RWPE1 (cell line): ENCODE measurements at regions not wholly inside any gene's neighbourhood (a gene's known extent, or its start where the extent isn't known, plus 50 kb on each side); places are given as distances from the start of the nearest gene placed in this dataset.

Source experiments
- CTCF ChIA-PET: fragments of 350-600 bp; sonication (Branson Sonifier 250); formaldehyde crosslinking; extraction: SDS; loops from one replicate; lab custom pipeline; 2021; lab: Yijun Ruan, JAX
- POLR2A ChIA-PET: fragments of 400-600 bp; formaldehyde crosslinking; extraction: SDS; loops from one replicate; lab custom pipeline; 2020; ENCODE audit warnings: antibody characterized with exemption; ENCODE audit not compliant: low non-redundant PET; lab: Yijun Ruan, JAX
- DNase-seq: peaks from one replicate; pipeline ENCODE4 v3.0.0; 2012; ENCODE audit warnings: low spot score
- H3K27ac ChIP-seq: fragments of 450-650 bp; 2 replicates; pipeline ENCODE4 v1.5.1; 2017
- TF ChIP-seq, protein P1 (sequence below): fragments of 450-650 bp; conservative IDR thresholded peaks from 2 replicates; pipeline ENCODE4 v1.5.1; 2017; ENCODE audit warnings: low read depth, mild to moderate bottlenecking

DNA sequence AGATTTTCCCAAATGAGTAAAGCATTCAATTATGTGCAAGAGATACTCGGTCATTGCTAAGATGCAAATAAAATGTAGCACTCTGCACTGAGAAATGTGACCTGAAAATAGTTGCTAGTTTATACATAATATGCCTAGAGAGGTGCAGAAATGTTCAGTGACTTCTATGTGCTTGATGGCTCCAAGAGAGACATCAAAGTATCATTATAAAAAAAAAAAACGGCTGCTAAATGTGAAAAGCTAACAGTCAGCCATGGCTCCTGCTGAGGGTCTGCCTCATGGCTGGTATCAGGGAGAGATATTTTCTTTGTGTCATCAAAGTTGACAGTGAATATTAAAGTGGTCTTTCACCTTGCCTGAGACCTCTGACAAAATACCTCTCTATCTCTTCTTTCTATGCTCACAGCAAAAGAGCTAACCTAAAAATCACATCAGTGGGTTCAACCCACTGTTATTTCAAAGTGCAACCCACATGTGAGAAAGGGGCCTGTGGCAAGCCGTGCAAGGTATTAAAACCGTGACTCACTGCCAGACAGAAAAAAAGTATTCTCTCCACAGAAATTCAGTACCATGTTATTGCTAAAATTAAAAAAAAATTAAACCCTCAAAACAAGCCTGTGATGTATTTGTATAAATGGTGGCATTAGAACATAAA lies 259.0 kb downstream of the HIVEP2 start:
- ChIA-PET CTCF (no interaction called here), POLR2A (no interaction called here)
- no peak overlapping the region for H3K27ac ChIP-seq
- DNase-seq: no peak
- TF ChIP-seq, protein P1, sequence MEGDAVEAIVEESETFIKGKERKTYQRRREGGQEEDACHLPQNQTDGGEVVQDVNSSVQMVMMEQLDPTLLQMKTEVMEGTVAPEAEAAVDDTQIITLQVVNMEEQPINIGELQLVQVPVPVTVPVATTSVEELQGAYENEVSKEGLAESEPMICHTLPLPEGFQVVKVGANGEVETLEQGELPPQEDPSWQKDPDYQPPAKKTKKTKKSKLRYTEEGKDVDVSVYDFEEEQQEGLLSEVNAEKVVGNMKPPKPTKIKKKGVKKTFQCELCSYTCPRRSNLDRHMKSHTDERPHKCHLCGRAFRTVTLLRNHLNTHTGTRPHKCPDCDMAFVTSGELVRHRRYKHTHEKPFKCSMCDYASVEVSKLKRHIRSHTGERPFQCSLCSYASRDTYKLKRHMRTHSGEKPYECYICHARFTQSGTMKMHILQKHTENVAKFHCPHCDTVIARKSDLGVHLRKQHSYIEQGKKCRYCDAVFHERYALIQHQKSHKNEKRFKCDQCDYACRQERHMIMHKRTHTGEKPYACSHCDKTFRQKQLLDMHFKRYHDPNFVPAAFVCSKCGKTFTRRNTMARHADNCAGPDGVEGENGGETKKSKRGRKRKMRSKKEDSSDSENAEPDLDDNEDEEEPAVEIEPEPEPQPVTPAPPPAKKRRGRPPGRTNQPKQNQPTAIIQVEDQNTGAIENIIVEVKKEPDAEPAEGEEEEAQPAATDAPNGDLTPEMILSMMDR: no peak

DNA sequence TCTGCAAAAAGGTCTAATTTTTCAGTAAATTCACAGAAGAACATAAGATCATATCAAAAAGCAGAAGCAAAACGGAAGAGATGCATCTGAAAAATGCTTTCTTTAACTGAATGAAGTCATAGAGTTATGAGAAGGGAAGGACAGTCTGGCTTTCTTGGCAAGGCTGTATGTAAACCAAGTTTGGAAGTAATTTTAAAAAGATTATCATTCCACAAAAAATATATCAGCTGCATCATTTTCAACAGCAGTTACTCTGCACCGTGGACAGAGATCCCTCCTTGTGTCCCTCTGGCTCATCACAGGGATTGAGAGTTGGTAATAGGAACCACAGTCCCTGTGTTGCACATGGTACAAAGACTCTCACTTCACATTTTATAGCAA lies 258.5 kb downstream of the HIVEP2 start:
- no peak overlapping the region for H3K27ac ChIP-seq
- CTCF ChIA-PET: no interaction called here
- TF ChIP-seq, protein P1: no peak
- POLR2A ChIA-PET: no interaction called here
- DNase-seq: no peak

DNA sequence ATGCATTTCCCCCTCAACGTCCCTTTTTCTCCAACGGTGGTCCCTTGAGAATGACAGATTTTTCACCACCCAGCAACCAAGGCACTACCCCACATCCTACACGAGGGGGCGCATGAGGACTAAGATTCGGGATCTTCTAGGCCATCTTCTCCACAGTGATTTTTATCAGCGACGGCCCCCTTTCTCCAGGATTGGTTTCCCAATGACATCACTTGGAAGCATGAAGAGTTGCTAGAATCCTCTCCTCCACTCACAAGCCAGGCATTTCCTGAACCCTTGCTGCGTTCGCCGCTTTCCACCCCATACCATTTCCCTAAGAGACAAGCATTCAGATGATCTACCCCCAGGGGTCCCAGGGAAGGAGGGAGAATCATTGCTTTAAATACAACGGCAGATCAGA lies 252.0 kb downstream of the HIVEP2 start:
- CTCF ChIA-PET: interaction anchor here (0.9 to 1.6 kb wide), 4 partner anchors 18 to 734 kb away, joined by 3 to 12 read pairs (median 5); no protein-coding TSS in a partner anchor
- POLR2A ChIA-PET: no interaction called here
- H3K27ac ChIP-seq: no peak overlapping the region
- TF ChIP-seq, protein P1: peak; percentile 88
- peak; percentile 55 for DNase-seq

DNA sequence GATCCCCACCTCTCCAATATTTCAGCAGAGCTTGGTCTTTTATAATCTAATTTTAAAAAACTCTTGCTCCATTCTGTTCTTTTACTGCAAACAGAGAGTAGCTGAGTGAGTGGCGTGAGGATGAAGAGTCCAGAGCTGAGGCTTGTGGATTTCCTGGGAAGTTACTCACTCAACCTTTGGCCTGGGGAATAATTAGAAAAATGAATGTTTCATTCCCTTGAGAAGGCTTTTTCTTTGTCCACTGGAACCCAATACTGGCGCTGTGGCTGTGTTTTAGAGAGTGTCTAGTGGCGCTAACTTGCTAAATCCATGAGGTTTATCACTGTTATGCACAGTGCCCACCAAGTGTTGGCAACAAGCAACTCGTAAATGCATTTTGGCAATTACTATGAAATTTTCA lies 251.5 kb downstream of the HIVEP2 start:
- POLR2A ChIA-PET: no interaction called here

DNA sequence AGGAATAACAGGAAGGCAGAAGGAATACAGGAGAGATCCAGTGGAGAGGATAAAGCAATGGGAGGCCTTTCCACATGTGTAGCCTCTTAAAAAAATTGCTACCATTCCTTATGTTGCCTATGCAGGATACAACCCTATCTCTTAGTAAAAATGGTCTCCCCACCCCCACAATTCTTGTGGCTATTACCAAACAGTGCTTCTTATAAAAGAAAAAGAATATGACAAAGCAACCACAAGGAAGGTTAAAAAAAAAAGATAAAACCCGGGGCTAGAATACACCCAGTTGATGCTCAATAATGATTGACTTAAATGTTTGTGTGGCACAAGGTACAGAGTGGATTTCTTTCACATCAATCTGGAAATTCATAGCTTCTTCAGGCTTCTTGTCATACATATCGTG lies 250.9 kb downstream of the HIVEP2 start:
- TF ChIP-seq, protein P1: no peak
- POLR2A ChIA-PET: no interaction called here
- CTCF ChIA-PET: interaction anchor here (0.6 to 0.7 kb wide), 2 partner anchors 170 to 645 kb away, joined by 3 to 6 read pairs; no protein-coding TSS in a partner anchor
- DNase-seq: no peak
- H3K27ac ChIP-seq: no peak overlapping the region

More for the DNA sequence above, 251.5 kb downstream of the HIVEP2 start:
- TF ChIP-seq, protein P1: no peak
- H3K27ac ChIP-seq: no peak overlapping the region
- CTCF ChIA-PET: interaction anchor here (0.6 to 0.7 kb wide), 2 partner anchors 170 to 645 kb away, joined by 3 to 6 read pairs; no protein-coding TSS in a partner anchor
- DNase-seq: no peak

DNA sequence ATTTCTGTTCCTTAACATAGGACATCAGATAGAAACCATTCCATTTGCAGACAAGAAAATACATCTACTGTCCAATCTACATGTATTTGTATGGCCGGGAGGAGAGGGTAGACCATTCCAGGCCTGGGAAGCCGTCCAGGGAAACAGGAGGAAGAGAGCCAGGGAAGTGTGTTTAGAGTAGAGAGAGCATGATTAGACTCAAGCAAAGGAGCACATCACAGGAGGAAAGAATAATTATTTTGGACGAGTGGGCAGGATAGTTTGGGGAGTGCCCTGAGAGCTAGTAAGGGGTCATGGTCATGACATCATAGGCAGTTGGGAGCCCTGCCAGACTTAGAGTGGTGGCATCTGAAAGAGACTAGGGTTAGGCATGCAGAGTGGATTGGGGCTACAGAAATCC lies 250.0 kb downstream of the HIVEP2 start:
- ChIA-PET CTCF (no interaction called here), POLR2A (no interaction called here)
- TF ChIP-seq, protein P1: no peak
- no peak for DNase-seq
- H3K27ac ChIP-seq: no peak overlapping the region
